GM23338 (cell line): ENCODE measurements at regions not wholly inside any gene's neighbourhood (a gene's known extent, or its start where the extent isn't known, plus 50 kb on each side); places are given as distances from the start of the nearest gene placed in this dataset.

ENCODE experiments used
- ATAC-seq: fragments of 200-7000 bp; cut with Tn5 transposase; 3 replicates; pipeline ENCODE4 v1.9.1; 2020
- DNase-seq: peaks from one replicate; pipeline ENCODE4 v3.0.0-alpha.2; 2015; ENCODE audit warnings: low spot score
- H2AFZ ChIP-seq: fragments of 200-600 bp; sonication (generic); 2 replicates; pipeline ENCODE4 v1.8.0; 2016; ENCODE audit warnings: antibody characterized with exemption, mild to moderate bottlenecking, moderate library complexity
- H3F3A ChIP-seq: fragments of 200-600 bp; sonication (generic); replicated peaks from 2 replicates; pipeline ENCODE4 v1.8.0; 2017; ENCODE audit warnings: antibody characterized with exemption, mixed run types, low read depth
- H3K27ac ChIP-seq: fragments of 200-600 bp; sonication (generic); 2 replicates; pipeline ENCODE4 v1.6.1; 2016; ENCODE audit warnings: low read depth
- H3K27me3 ChIP-seq: fragments of 200-600 bp; sonication (generic); 2 replicates; pipeline ENCODE4 v1.8.0; 2016; ENCODE audit warnings: mild to moderate bottlenecking, mixed run types, moderate library complexity; ENCODE audit not compliant: insufficient read depth
- H3K36me3 ChIP-seq: fragments of 200-600 bp; sonication (generic); 2 replicates; pipeline ENCODE4 v1.8.0; 2016; ENCODE audit warnings: mild to moderate bottlenecking; ENCODE audit not compliant: insufficient read depth
- H3K4me1 ChIP-seq: fragments of 200-600 bp; sonication (generic); 2 replicates; pipeline ENCODE4 v1.8.0; 2016; ENCODE audit warnings: mild to moderate bottlenecking, moderate library complexity; ENCODE audit not compliant: insufficient read depth
- H3K4me2 ChIP-seq: fragments of 200-600 bp; sonication (generic); 2 replicates; pipeline ENCODE4 v1.7.1; 2017; ENCODE audit warnings: mixed run types
- H3K4me3 ChIP-seq: fragments of 200-600 bp; sonication (generic); 2 replicates; pipeline ENCODE4 v1.6.1; 2016; ENCODE audit warnings: mixed run types
- H3K79me2 ChIP-seq: fragments of 200-600 bp; sonication (generic); replicated peaks from 2 replicates; pipeline ENCODE4 v1.8.0; 2017; ENCODE audit warnings: mild to moderate bottlenecking; ENCODE audit not compliant: insufficient read depth
- H3K9me2 ChIP-seq: fragments of 200-600 bp; sonication (generic); 2 replicates; pipeline ENCODE4 v1.8.0; 2017; ENCODE audit not compliant: insufficient read depth
- H4K20me1 ChIP-seq: fragments of 200-600 bp; sonication (generic); replicated peaks from 2 replicates; pipeline ENCODE4 v1.8.0; 2017; ENCODE audit warnings: mild to moderate bottlenecking; ENCODE audit not compliant: insufficient read depth
- H3K27ac Mint-ChIP-seq: 2 replicates; pipeline ENCODE4 v1.8.0; 2020; ENCODE audit warnings: inconsistent platforms, mild to moderate bottlenecking, moderate library complexity, mixed read lengths
- H3K27me3 Mint-ChIP-seq: 3 replicates; pipeline ENCODE4 v1.8.0; 2022; ENCODE audit warnings: low read depth, mild to moderate bottlenecking, moderate library complexity, mixed read lengths, inconsistent platforms; ENCODE audit not compliant: insufficient read depth, poor library complexity
- H3K36me3 Mint-ChIP-seq: 3 replicates; pipeline ENCODE4 v1.8.0; 2021; ENCODE audit warnings: low read depth, mild to moderate bottlenecking, inconsistent platforms, moderate library complexity, mixed read lengths
- H3K4me1 Mint-ChIP-seq: 3 replicates; pipeline ENCODE4 v1.8.0; 2020; ENCODE audit warnings: mild to moderate bottlenecking, inconsistent platforms, mixed read lengths
- H3K4me3 Mint-ChIP-seq: 3 replicates; pipeline ENCODE4 v1.8.0; 2021; ENCODE audit warnings: moderate library complexity, mild to moderate bottlenecking, inconsistent platforms, mixed read lengths
- H3K9me3 Mint-ChIP-seq: 3 replicates; pipeline ENCODE4 v1.8.0; 2020; ENCODE audit warnings: moderate library complexity, mild to moderate bottlenecking, inconsistent platforms, mixed read lengths
- CREB1 ChIP-seq: fragments of 250-450 bp; sonication (Bioruptor Pico); IDR thresholded peaks from 2 replicates; pipeline ENCODE4 v1.5.0; 2020; ENCODE audit warnings: low read depth, mild to moderate bottlenecking, moderate library complexity
- JUNB ChIP-seq: IDR thresholded peaks from one replicate; pipeline ENCODE4 v1.6.1; 2016; ENCODE audit warnings: antibody characterized with exemption; ENCODE audit not compliant: unreplicated experiment
- STAT1 ChIP-seq: IDR thresholded peaks from one replicate; pipeline ENCODE4 v1.6.1; 2016; ENCODE audit warnings: antibody characterized with exemption; ENCODE audit not compliant: unreplicated experiment
- TF ChIP-seq, protein P1 (sequence below): fragments of 250-450 bp; sonication (Bioruptor Pico); IDR thresholded peaks from 2 replicates; pipeline ENCODE4 v1.5.0; 2020; ENCODE audit warnings: mild to moderate bottlenecking, moderate library complexity
- TF ChIP-seq, protein P2 (sequence below), 2 experiments: fragments of 200-600 bp in 1 of 2; sonication (generic) in 1 of 2; conservative IDR thresholded peaks; 2 replicates each; pipeline versions ENCODE4 v1.5.1 to v1.6.1; 2016 to 2017; ENCODE audit warnings: antibody characterized with exemption in 2 of 2, low read depth in 2 of 2, mild to moderate bottlenecking in 2 of 2, moderate library complexity in 1 of 2

DNA sequence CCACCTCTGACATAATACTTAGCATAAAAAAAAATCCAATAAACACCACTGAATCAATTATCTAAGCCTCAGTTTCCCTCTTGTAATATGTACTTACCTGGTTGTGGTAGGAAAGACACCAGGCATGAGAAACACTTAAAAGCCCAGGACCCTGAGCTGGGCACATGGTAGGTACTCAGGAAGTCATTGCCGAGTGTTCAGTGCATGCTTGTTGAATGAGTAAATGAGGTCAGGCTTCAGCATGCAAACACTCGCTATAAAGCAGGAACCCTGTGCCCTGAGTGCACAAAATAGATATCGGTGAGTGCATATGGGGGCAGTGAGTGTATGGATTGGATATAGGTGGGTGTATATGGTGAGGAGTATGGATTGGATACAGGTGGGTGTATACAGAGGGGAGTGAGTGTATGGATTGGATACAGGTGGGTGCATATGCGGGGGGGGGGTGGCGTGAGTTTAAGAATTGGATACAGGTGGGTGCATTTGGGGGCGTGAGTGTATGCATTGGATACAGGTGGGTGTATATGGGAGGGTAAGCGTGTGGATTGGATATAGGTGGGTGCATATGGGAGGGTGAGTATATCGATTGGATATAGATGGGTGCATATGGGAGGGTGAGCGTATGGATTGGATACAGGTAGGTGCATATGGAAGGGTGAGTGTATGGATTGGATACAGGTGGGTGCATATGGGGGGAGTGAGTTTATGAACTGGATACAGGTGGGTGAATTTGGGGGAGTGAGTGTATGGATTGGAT is 194.3 kb upstream of the MSX2 start (continued):
- TF ChIP-seq, protein P1, sequence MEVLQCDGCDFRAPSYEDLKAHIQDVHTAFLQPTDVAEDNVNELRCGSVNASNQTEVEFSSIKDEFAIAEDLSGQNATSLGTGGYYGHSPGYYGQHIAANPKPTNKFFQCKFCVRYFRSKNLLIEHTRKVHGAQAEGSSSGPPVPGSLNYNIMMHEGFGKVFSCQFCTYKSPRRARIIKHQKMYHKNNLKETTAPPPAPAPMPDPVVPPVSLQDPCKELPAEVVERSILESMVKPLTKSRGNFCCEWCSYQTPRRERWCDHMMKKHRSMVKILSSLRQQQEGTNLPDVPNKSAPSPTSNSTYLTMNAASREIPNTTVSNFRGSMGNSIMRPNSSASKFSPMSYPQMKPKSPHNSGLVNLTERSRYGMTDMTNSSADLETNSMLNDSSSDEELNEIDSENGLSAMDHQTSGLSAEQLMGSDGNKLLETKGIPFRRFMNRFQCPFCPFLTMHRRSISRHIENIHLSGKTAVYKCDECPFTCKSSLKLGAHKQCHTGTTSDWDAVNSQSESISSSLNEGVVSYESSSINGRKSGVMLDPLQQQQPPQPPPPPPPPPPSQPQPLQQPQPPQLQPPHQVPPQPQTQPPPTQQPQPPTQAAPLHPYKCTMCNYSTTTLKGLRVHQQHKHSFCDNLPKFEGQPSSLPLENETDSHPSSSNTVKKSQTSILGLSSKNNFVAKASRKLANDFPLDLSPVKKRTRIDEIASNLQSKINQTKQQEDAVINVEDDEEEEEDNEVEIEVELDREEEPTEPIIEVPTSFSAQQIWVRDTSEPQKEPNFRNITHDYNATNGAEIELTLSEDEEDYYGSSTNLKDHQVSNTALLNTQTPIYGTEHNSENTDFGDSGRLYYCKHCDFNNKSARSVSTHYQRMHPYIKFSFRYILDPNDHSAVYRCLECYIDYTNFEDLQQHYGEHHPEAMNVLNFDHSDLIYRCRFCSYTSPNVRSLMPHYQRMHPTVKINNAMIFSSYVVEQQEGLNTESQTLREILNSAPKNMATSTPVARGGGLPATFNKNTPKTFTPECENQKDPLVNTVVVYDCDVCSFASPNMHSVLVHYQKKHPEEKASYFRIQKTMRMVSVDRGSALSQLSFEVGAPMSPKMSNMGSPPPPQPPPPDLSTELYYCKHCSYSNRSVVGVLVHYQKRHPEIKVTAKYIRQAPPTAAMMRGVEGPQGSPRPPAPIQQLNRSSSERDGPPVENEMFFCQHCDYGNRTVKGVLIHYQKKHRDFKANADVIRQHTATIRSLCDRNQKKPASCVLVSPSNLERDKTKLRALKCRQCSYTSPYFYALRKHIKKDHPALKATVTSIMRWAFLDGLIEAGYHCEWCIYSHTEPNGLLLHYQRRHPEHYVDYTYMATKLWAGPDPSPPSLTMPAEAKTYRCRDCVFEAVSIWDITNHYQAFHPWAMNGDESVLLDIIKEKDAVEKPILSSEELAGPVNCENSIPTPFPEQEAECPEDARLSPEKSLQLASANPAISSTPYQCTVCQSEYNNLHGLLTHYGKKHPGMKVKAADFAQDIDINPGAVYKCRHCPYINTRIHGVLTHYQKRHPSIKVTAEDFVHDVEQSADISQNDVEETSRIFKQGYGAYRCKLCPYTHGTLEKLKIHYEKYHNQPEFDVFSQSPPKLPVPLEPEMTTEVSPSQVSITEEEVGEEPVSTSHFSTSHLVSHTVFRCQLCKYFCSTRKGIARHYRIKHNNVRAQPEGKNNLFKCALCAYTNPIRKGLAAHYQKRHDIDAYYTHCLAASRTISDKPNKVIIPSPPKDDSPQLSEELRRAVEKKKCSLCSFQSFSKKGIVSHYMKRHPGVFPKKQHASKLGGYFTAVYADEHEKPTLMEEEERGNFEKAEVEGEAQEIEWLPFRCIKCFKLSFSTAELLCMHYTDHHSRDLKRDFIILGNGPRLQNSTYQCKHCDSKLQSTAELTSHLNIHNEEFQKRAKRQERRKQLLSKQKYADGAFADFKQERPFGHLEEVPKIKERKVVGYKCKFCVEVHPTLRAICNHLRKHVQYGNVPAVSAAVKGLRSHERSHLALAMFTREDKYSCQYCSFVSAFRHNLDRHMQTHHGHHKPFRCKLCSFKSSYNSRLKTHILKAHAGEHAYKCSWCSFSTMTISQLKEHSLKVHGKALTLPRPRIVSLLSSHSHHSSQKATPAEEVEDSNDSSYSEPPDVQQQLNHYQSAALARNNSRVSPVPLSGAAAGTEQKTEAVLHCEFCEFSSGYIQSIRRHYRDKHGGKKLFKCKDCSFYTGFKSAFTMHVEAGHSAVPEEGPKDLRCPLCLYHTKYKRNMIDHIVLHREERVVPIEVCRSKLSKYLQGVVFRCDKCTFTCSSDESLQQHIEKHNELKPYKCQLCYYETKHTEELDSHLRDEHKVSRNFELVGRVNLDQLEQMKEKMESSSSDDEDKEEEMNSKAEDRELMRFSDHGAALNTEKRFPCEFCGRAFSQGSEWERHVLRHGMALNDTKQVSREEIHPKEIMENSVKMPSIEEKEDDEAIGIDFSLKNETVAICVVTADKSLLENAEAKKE = no peak
- TF ChIP-seq, protein P2, sequence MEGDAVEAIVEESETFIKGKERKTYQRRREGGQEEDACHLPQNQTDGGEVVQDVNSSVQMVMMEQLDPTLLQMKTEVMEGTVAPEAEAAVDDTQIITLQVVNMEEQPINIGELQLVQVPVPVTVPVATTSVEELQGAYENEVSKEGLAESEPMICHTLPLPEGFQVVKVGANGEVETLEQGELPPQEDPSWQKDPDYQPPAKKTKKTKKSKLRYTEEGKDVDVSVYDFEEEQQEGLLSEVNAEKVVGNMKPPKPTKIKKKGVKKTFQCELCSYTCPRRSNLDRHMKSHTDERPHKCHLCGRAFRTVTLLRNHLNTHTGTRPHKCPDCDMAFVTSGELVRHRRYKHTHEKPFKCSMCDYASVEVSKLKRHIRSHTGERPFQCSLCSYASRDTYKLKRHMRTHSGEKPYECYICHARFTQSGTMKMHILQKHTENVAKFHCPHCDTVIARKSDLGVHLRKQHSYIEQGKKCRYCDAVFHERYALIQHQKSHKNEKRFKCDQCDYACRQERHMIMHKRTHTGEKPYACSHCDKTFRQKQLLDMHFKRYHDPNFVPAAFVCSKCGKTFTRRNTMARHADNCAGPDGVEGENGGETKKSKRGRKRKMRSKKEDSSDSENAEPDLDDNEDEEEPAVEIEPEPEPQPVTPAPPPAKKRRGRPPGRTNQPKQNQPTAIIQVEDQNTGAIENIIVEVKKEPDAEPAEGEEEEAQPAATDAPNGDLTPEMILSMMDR (conservative IDR thresholded peaks at IDR 0.05; ENCODE audit: low read depth in 2 of 2) = no peak
- no peak for TF ChIP-seq JUNB

DNA sequence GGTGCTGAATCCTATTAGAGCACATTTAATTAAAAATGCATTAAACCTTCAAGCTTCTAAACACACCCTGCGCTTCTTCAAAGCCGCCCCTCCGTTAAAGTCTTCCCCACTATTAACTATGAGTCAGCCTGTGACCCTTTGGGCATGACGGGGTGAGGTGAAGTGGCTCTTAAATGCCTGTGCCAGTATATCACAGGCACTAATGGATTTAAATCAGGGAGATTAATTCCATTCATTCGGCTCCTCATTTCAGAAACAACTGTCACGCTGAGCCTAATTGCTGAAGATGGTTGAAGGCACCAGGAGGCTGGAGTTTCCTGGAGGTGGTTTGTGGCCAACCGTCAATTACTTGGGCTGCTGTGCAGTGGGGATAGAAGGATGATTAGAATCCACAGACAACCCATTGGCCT is 192.6 kb upstream of the MSX2 start:
- no peaks in the 10 kb centered on the region for H3K27me3 ChIP-seq
- H3F3A ChIP-seq = no peaks in the 10 kb centered on the region
- no peaks in the 10 kb centered on the region for H3K36me3 Mint-ChIP-seq
- H3K4me2 ChIP-seq = no peak overlapping the region; the same call in 1 of the 2 replicates
- no peak overlapping the region for H3K27ac ChIP-seq
- no peaks in the 10 kb centered on the region for H4K20me1 ChIP-seq
- H3K9me3 Mint-ChIP-seq = no peaks in the 10 kb centered on the region
- ATAC-seq (no peak), DNase-seq (no peak)
- H3K27ac Mint-ChIP-seq = no peak overlapping the region; the same call in 1 of the 2 replicates
- no peaks in the 10 kb centered on the region for H3K79me2 ChIP-seq
- H2AFZ ChIP-seq = no peak overlapping the region
- no peak overlapping the region for H3K4me3 Mint-ChIP-seq
- H3K4me1 Mint-ChIP-seq = peaks cover 35% of the 10 kb centered on the region; the same call in 2 of the 3 replicates
- no peak overlapping the region for H3K4me3 ChIP-seq
- no peaks in the 10 kb centered on the region for H3K9me2 ChIP-seq
- peaks cover 16% of the 10 kb centered on the region; the same call in 1 of the 2 replicates for H3K4me1 ChIP-seq
- no peaks in the 10 kb centered on the region for H3K36me3 ChIP-seq
- H3K27me3 Mint-ChIP-seq = peaks cover 13% of the 10 kb centered on the region
- TF ChIP-seq, protein P2 (conservative IDR thresholded peaks at IDR 0.05; ENCODE audit: low read depth in 2 of 2) = no peak
- TF ChIP-seq JUNB (no peak), CREB1 (no peak), STAT1 (no peak)
